K562 (cell line): ENCODE measurements at regions not wholly inside any gene's neighbourhood (a gene's known extent, or its start where the extent isn't known, plus 50 kb on each side); places are given as distances from the start of the nearest gene placed in this dataset.

ENCODE experiments used
- ATAC-seq: fragments of 200-7000 bp; cut with Tn5 transposase; 3 replicates; pipeline ENCODE4 v1.9.1; 2020; ENCODE audit warnings: moderate library complexity
- BruUV-seq: library from RNA; stranded (reverse); fragments of 400-500 nt; replicated peaks from 2 replicates; lab custom pipeline; 2021; lab: Mats Ljungman, UMichigan
- CTCF ChIA-PET: fragments of 300-600 bp; formaldehyde crosslinking; extraction: SDS; loops from one replicate; lab custom pipeline; 2021; ENCODE audit warnings: low intra/inter-chr PET ratio; lab: Yijun Ruan, JAX
- POLR2A ChIA-PET: fragments of 300-600, 350-650 bp; sonication (Branson Sonifier 250); formaldehyde crosslinking; extraction: SDS; loops from one replicate; lab custom pipeline; 2021; ENCODE audit warnings: antibody characterized with exemption, inconsistent platforms; lab: Yijun Ruan, JAX
- DNase-seq, 4 experiments: peaks; one replicate each; pipeline versions ENCODE4 v3.0.0 to v3.0.0-alpha.2; 2011 to 2018; ENCODE audit warnings: low spot score in 3 of 4, mixed read lengths in 3 of 4; ENCODE audit errors: extremely low read depth in 1 of 4
- FAIRE-seq: peaks from 2 replicates; lab custom pipeline; 2011; peaks lifted over from hg19 to GRCh38; lab: Jason Lieb, UNC
- H2AFZ ChIP-seq: 2 replicates; pipeline ENCODE4 v1.6.0; 2011; ENCODE audit warnings: low read depth, low read length, control low read depth, inconsistent platforms
- H3K27ac ChIP-seq: fragments of 200-600 bp; 3 replicates; pipeline ENCODE4 v1.8.0; 2011; ENCODE audit warnings: low read depth, mild to moderate bottlenecking, control low read depth, inconsistent platforms, low read length, moderate library complexity, mixed read lengths; ENCODE audit errors: extremely low read depth
- H3K27me3 ChIP-seq, 2 experiments: fragments of 300-600 bp in 1 of 2; 2 replicates in 1 of 2; 3 replicates in 1 of 2; pipeline versions ENCODE4 v1.6.0 to v1.8.0; 2011; ENCODE audit warnings: inconsistent platforms in 2 of 2, low read length in 2 of 2, mild to moderate bottlenecking in 1 of 2, mixed read lengths in 1 of 2, moderate library complexity in 1 of 2; ENCODE audit not compliant: control insufficient read depth in 2 of 2, insufficient read depth in 2 of 2
- H3K36me3 ChIP-seq: fragments of 300-600 bp; 3 replicates; pipeline ENCODE4 v1.8.0; 2011; ENCODE audit warnings: mild to moderate bottlenecking, low read length, inconsistent platforms; ENCODE audit not compliant: control insufficient read depth, insufficient read depth
- H3K4me1 ChIP-seq, 2 experiments: fragments of 200-600 bp in 1 of 2; replicated peaks in 1 of 2; 2 replicates in 1 of 2; 3 replicates in 1 of 2; pipeline versions ENCODE4 v1.5.1 to v1.8.0; 2011; ENCODE audit warnings: inconsistent platforms in 2 of 2, low read length in 2 of 2, mild to moderate bottlenecking in 1 of 2, mixed read lengths in 1 of 2, moderate library complexity in 1 of 2; ENCODE audit not compliant: control insufficient read depth in 2 of 2, insufficient read depth in 2 of 2
- H3K4me2 ChIP-seq: 2 replicates; pipeline ENCODE4 v1.6.1; 2011; ENCODE audit warnings: low read length, control low read depth, inconsistent platforms, mixed read lengths; ENCODE audit not compliant: insufficient read depth
- H3K4me3 ChIP-seq: fragments of 200-600 bp; sonication (generic), shearing (Covaris generic); 2 replicates; pipeline ENCODE4 v1.5.1; 2016; ENCODE audit warnings: control low read depth, inconsistent platforms
- H3K79me2 ChIP-seq: fragments of 200-600 bp; 3 replicates; pipeline ENCODE4 v1.8.0; 2011; ENCODE audit warnings: low read length, inconsistent platforms; ENCODE audit not compliant: control insufficient read depth, insufficient read depth
- H3K9ac ChIP-seq, 2 experiments: 2 replicates each; pipeline versions ENCODE4 v1.6.0 to v1.6.1; 2011; ENCODE audit warnings: low read depth in 2 of 2, low read length in 2 of 2, control low read depth in 1 of 2, inconsistent platforms in 1 of 2, mild to moderate bottlenecking in 1 of 2, mixed read lengths in 1 of 2; ENCODE audit not compliant: insufficient read depth in 1 of 2
- H3K9me1 ChIP-seq: one replicate; pipeline ENCODE4 v1.6.0; 2011; ENCODE audit warnings: inconsistent platforms, mild to moderate bottlenecking, low read length, moderate library complexity; ENCODE audit not compliant: control insufficient read depth, insufficient read depth
- H3K9me3 ChIP-seq: replicated peaks from 2 replicates; pipeline ENCODE4 v1.5.1; 2011; ENCODE audit warnings: low read depth, low read length, inconsistent platforms; ENCODE audit not compliant: control insufficient read depth, insufficient read depth
- H4K20me1 ChIP-seq: replicated peaks from 2 replicates; pipeline ENCODE4 v1.6.1; 2011; ENCODE audit warnings: low read length, inconsistent platforms, mixed read lengths; ENCODE audit not compliant: control insufficient read depth, insufficient read depth
- FOXK2 ChIP-seq, 2 experiments: fragments of 450-650 bp; IDR thresholded peaks in 1 of 2; conservative IDR thresholded peaks in 1 of 2; 2 replicates each; pipeline ENCODE4 v1.6.1; 2016; ENCODE audit warnings: low read depth in 2 of 2, mild to moderate bottlenecking in 1 of 2
- IFI16 ChIP-seq: fragments of 250-450 bp; sonication (Bioruptor Pico); IDR thresholded peaks from 2 replicates; pipeline ENCODE4 v2.1.2; 2022; ENCODE audit warnings: mild to moderate bottlenecking, inconsistent platforms
- MLX ChIP-seq, 2 experiments: fragments of 450-650 bp in 1 of 2; sonication (generic) in 1 of 2; formaldehyde crosslinking; conservative IDR thresholded peaks; 2 replicates each; pipeline versions ENCODE4 v1.4.0 to v1.8.1; 2020 to 2022; ENCODE audit warnings: mild to moderate bottlenecking in 1 of 2, missing genetic modification reagents in 1 of 2
- NFXL1 ChIP-seq: fragments of 450-650 bp; formaldehyde crosslinking; IDR thresholded peaks from 2 replicates; pipeline ENCODE4 v1.4.0; 2021; ENCODE audit warnings: mild to moderate bottlenecking
- NRF1 ChIP-seq, 2 experiments: fragments of 450-650 bp; IDR thresholded peaks in 1 of 2; conservative IDR thresholded peaks in 1 of 2; 2 replicates each; pipeline ENCODE4 v1.6.1; 2014; ENCODE audit warnings: mild to moderate bottlenecking in 2 of 2
- PURB ChIP-seq: sonication (generic); formaldehyde crosslinking; IDR thresholded peaks from 2 replicates; pipeline ENCODE4 v1.9.0; 2021; ENCODE audit warnings: low read depth, mild to moderate bottlenecking, missing genetic modification reagents
- SRSF1 ChIP-seq: fragments of 200-400 bp; formaldehyde crosslinking; IDR thresholded peaks from 2 replicates; pipeline ENCODE4 v1.6.1; 2017; ENCODE audit warnings: mild to moderate bottlenecking, low read depth, low read length, moderate library complexity
- ZBTB1 ChIP-seq: sonication (generic); formaldehyde crosslinking; IDR thresholded peaks from 2 replicates; pipeline ENCODE4 v1.8.1; 2023; ENCODE audit warnings: missing genetic modification reagents, low read depth, mild to moderate bottlenecking, borderline replicate concordance
- ZNF146 ChIP-seq: IDR thresholded peaks from one replicate; pipeline ENCODE4 v1.6.1; 2018; ENCODE audit warnings: missing compliant biosample characterization; ENCODE audit not compliant: unreplicated experiment
- ZNF165 ChIP-seq: fragments of 250-450 bp; sonication (Bioruptor Pico); IDR thresholded peaks from 2 replicates; pipeline ENCODE4 v1.4.0; 2020; ENCODE audit warnings: borderline replicate concordance
- ZNF785 ChIP-seq: fragments of 250-450 bp; sonication (Bioruptor Pico); IDR thresholded peaks from 2 replicates; pipeline ENCODE4 v1.4.0; 2020; ENCODE audit warnings: mild to moderate bottlenecking
- WGBS: fragments of 100-300 bp; shearing (Covaris generic); methylation state at CpG from one replicate; pipeline ENCODE4 v1.1.6; 2016; ENCODE audit warnings: low coverage, mixed read lengths; ENCODE audit not compliant: insufficient coverage; ENCODE audit errors: missing lambda C conversion rate; 5-methylcytosine and 5-hydroxymethylcytosine counted together
- in situ Hi-C: fragments of 300-500 bp; cut with MboI; formaldehyde crosslinking; loops from 4 replicates; pipeline ENCODE4 v1.15.0; 2018; ENCODE audit warnings: inconsistent platforms, mixed read lengths
- intact Hi-C: fragments of 100-400 bp; cut with micrococcal nuclease; formaldehyde crosslinking; loops from 2 replicates; pipeline ENCODE4 v1.14.2; 2022
- TF ChIP-seq, protein P1 (sequence below), 2 experiments: fragments of 450-650 bp in 1 of 2; IDR thresholded peaks; 2 replicates each; pipeline ENCODE4 v1.6.1; 2011 to 2017; ENCODE audit warnings: low read depth in 2 of 2, antibody characterized with exemption in 1 of 2, borderline replicate concordance in 1 of 2, low read length in 1 of 2, mild to moderate bottlenecking in 1 of 2, mixed read lengths in 1 of 2; ENCODE audit not compliant: control insufficient read depth in 1 of 2

DNA sequence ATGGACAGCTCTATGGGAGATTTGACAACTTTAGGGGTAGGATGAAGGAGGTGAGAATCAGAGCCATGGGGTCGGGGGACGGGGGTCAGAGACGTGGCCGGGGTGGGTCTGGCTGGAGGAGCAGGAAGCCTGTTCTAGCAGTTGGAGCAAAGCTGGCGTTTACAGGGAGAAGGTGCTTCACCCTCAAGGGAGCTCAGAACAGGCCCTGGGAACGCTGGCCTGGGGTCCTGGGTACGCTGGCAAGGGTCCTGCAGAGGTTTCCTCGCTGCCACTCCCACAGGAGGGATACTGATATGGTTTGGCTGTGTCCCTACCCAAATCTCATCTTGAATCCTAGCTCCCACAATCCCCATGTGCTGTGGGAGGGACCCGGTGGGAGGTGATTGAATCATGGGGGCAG is 205.0 kb upstream of the ARL4C start:
- H3K27me3 ChIP-seq: no peaks in the 10 kb centered on the region; a peak in 1 of 5 replicates
- FAIRE-seq (no peak), ATAC-seq (no peak), DNase-seq (no peak)
- H3K36me3 ChIP-seq: no peaks in the 10 kb centered on the region
- ChIA-PET POLR2A (no interaction called here), CTCF (no interaction called here)
- no peaks in the 10 kb centered on the region for H3K9me1 ChIP-seq
- no peak overlapping the region for H3K9ac ChIP-seq
- H3K27ac ChIP-seq: no peak overlapping the region
- no peak overlapping the region for H3K4me3 ChIP-seq
- H4K20me1 ChIP-seq: no peaks in the 10 kb centered on the region
- BruUV-seq: no TSS peak
- no peaks in the 10 kb centered on the region for H3K4me1 ChIP-seq
- in situ Hi-C loops: no loop called here
- H3K79me2 ChIP-seq: no peaks in the 10 kb centered on the region
- WGBS: 0% methylated on average over 4 of the region's 9 CpGs
- no peak overlapping the region for H3K4me2 ChIP-seq
- H3K9me3 ChIP-seq: no peaks in the 10 kb centered on the region
- intact Hi-C loops: no loop called here
- no peak overlapping the region for H2AFZ ChIP-seq
- TF ChIP-seq ZNF146 (CRISPR knock-in tag) (no peak), FOXK2 (conservative IDR thresholded peaks at IDR 0.05 in 1 of 2, IDR thresholded peaks at IDR 0.05 in 1 of 2; ENCODE audit: low read depth in 2 of 2) (no peak), ZNF165 (no peak), NRF1 (conservative IDR thresholded peaks at IDR 0.05 in 1 of 2, IDR thresholded peaks at IDR 0.05 in 1 of 2) (no peak), MLX (CRISPR knock-in tag; conservative IDR thresholded peaks at IDR 0.05) (no peak), PURB (CRISPR knock-in tag) (no peak), IFI16 (CRISPR knock-in tag) (no peak), SRSF1 (no peak), ZBTB1 (CRISPR knock-in tag) (no peak), NFXL1 (CRISPR knock-in tag) (no peak), ZNF785 (CRISPR knock-in tag) (no peak)
- TF ChIP-seq, protein P1, sequence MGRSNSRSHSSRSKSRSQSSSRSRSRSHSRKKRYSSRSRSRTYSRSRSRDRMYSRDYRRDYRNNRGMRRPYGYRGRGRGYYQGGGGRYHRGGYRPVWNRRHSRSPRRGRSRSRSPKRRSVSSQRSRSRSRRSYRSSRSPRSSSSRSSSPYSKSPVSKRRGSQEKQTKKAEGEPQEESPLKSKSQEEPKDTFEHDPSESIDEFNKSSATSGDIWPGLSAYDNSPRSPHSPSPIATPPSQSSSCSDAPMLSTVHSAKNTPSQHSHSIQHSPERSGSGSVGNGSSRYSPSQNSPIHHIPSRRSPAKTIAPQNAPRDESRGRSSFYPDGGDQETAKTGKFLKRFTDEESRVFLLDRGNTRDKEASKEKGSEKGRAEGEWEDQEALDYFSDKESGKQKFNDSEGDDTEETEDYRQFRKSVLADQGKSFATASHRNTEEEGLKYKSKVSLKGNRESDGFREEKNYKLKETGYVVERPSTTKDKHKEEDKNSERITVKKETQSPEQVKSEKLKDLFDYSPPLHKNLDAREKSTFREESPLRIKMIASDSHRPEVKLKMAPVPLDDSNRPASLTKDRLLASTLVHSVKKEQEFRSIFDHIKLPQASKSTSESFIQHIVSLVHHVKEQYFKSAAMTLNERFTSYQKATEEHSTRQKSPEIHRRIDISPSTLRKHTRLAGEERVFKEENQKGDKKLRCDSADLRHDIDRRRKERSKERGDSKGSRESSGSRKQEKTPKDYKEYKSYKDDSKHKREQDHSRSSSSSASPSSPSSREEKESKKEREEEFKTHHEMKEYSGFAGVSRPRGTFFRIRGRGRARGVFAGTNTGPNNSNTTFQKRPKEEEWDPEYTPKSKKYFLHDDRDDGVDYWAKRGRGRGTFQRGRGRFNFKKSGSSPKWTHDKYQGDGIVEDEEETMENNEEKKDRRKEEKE (IDR thresholded peaks at IDR 0.05; ENCODE audit: borderline replicate concordance in 1 of 2, control insufficient read depth in 1 of 2, low read depth in 2 of 2, low read length in 1 of 2): no peak
